HG02970 (cell line): ENCODE measurements at regions not wholly inside any gene's neighbourhood (a gene's known extent, or its start where the extent isn't known, plus 50 kb on each side); places are given as distances from the start of the nearest gene placed in this dataset.

Source experiments
- ATAC-seq: cut with Tn5 transposase; IDR thresholded peaks from one replicate; pipeline ENCODE4 v1.9.1; 2021; ENCODE audit warnings: mild to moderate bottlenecking, moderate library complexity, moderate number of reproducible peaks; ENCODE audit not compliant: unreplicated experiment, low FRiP score

GRCh38 chr6:144335311-144335861 lies 50.3 kb downstream of the UTRN start:
- no peak for ATAC-seq

- ATAC-seq: no peak
Observed at GRCh38 chr6:144335914-144336313, 50.8 kb downstream of the UTRN start.

- ATAC-seq: no peak
Observed at GRCh38 chr6:144336900-144337299, 51.8 kb downstream of the UTRN start.

- no peak for ATAC-seq
Observed at GRCh38 chr6:144338474-144338873, 53.3 kb downstream of the UTRN start.

GRCh38 chr6:144338951-144339700 lies 54.0 kb downstream of the UTRN start:
- no peak for ATAC-seq

GRCh38 chr6:144339859-144340452 lies 54.8 kb downstream of the UTRN start:
- no peak for ATAC-seq

GRCh38 chr6:144340541-144341371 lies 55.6 kb downstream of the UTRN start:
- ATAC-seq: no peak

- no peak for ATAC-seq
Observed at GRCh38 chr6:144341831-144342527, 56.8 kb downstream of the UTRN start.

- ATAC-seq: peak; percentile 42
Observed at GRCh38 chr6:144343701-144344428, 58.7 kb downstream of the UTRN start.

GRCh38 chr6:144344646-144345045 lies 59.5 kb downstream of the UTRN start:
- peak; percentile 22 for ATAC-seq

GRCh38 chr6:144345451-144345850 lies 60.3 kb downstream of the UTRN start:
- no peak for ATAC-seq

GRCh38 chr6:144346719-144347447 lies 61.7 kb downstream of the UTRN start:
- no peak for ATAC-seq

- no peak for ATAC-seq
Observed at GRCh38 chr6:144347448-144347759, 62.3 kb downstream of the UTRN start.

GRCh38 chr6:144347933-144348332 lies 62.8 kb downstream of the UTRN start:
- no peak for ATAC-seq

- no peak for ATAC-seq
Observed at GRCh38 chr6:144349690-144350527, 64.8 kb downstream of the UTRN start.

- no peak for ATAC-seq
Observed at GRCh38 chr6:144350528-144350880, 65.4 kb downstream of the UTRN start.

- no peak for ATAC-seq
Observed at GRCh38 chr6:144351379-144352127, 66.4 kb downstream of the UTRN start.

GRCh38 chr6:144352331-144352730 lies 67.2 kb downstream of the UTRN start:
- ATAC-seq: no peak
